Right lobe of liver (tissue), 4 donors: ENCODE measurements at regions not wholly inside any gene's neighbourhood (a gene's known extent, or its start where the extent isn't known, plus 50 kb on each side); places are given as distances from the start of the nearest gene placed in this dataset.

Source experiments
- POLR2A ChIP-seq: fragments of 450-650 bp; IDR thresholded peaks from one replicate; pipeline ENCODE4 v1.6.1; 2017; ENCODE audit warnings: antibody characterized with exemption, mild to moderate bottlenecking
- TF ChIP-seq, protein P1 (sequence below), 4 donors: fragments of 200-600 bp in 3 of 4; fragments of 450-650 bp in 1 of 4; IDR thresholded peaks; one replicate each; pipeline versions ENCODE4 v1.5.1 to v1.8.0; 2016 to 2022; ENCODE audit warnings: antibody characterized with exemption in 4 of 4, mild to moderate bottlenecking in 2 of 4
- donor health status: DM: no; HTN: no; CAD: no.
- donor health status: DM: no; HTN: no; CAD: no.
- donor health status: DM: no; HTN: yes; CAD: no.

DNA sequence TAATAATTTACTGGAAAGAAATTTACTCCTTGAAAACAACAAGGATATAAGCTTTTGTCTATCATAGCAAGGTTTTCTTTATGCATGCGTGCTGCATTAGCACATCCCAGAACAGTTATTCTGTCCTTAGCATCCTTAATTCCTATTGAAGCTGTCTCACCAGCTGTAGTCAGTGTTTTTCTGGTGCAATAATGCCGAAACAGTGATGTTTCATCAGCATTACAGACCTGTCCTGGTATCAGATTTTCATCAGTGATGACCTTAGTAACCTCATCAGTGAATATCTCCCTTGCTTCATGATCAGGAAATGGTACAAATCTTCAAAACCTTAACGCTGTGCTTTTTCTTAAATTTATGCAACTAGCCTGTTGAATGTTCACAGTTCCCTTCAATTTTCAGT, 264.7 kb upstream of the STARD13 start:
- TF ChIP-seq, protein P1, sequence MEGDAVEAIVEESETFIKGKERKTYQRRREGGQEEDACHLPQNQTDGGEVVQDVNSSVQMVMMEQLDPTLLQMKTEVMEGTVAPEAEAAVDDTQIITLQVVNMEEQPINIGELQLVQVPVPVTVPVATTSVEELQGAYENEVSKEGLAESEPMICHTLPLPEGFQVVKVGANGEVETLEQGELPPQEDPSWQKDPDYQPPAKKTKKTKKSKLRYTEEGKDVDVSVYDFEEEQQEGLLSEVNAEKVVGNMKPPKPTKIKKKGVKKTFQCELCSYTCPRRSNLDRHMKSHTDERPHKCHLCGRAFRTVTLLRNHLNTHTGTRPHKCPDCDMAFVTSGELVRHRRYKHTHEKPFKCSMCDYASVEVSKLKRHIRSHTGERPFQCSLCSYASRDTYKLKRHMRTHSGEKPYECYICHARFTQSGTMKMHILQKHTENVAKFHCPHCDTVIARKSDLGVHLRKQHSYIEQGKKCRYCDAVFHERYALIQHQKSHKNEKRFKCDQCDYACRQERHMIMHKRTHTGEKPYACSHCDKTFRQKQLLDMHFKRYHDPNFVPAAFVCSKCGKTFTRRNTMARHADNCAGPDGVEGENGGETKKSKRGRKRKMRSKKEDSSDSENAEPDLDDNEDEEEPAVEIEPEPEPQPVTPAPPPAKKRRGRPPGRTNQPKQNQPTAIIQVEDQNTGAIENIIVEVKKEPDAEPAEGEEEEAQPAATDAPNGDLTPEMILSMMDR (IDR thresholded peaks at IDR 0.05) = no peak
- no peak for TF ChIP-seq POLR2A
